Trophoblast cell (in vitro differentiated cells and primary cell): ENCODE measurements at regions not wholly inside any gene's neighbourhood (a gene's known extent, or its start where the extent isn't known, plus 50 kb on each side); places are given as distances from the start of the nearest gene placed in this dataset.

Experiments
- DNase-seq, 2 donors: peaks; one replicate each; pipeline ENCODE4 v3.0.0-alpha.2; 2016
- H2AFZ ChIP-seq: 2 replicates; pipeline ENCODE4 v1.6.1; 2013; ENCODE audit warnings: low read length, moderate library complexity, mild to moderate bottlenecking; ENCODE audit not compliant: insufficient read depth, poor library complexity
- H2AK5ac ChIP-seq: 2 replicates; pipeline ENCODE4 v1.6.1; 2013; ENCODE audit warnings: mild to moderate bottlenecking, low read length
- H2BK120ac ChIP-seq: 2 replicates; pipeline ENCODE4 v1.6.1; 2013; ENCODE audit warnings: low read length, mild to moderate bottlenecking, moderate library complexity; ENCODE audit not compliant: insufficient read depth, poor library complexity
- H2BK12ac ChIP-seq: 2 replicates; pipeline ENCODE4 v1.6.1; 2013; ENCODE audit warnings: mild to moderate bottlenecking, low read length, moderate library complexity
- H2BK5ac ChIP-seq: 2 replicates; pipeline ENCODE4 v1.6.1; 2013; ENCODE audit warnings: low read length, low read depth, moderate library complexity, mild to moderate bottlenecking; ENCODE audit not compliant: poor library complexity
- H3K14ac ChIP-seq: 2 replicates; pipeline ENCODE4 v1.6.1; 2013; ENCODE audit warnings: mild to moderate bottlenecking, low read length
- H3K18ac ChIP-seq: 2 replicates; pipeline ENCODE4 v1.6.1; 2013; ENCODE audit warnings: mild to moderate bottlenecking, low read length
- H3K23ac ChIP-seq: 2 replicates; pipeline ENCODE4 v1.6.1; 2013; ENCODE audit warnings: low read length
- H3K27ac ChIP-seq: 2 replicates; pipeline ENCODE4 v1.5.1; 2013; ENCODE audit warnings: low read depth, mild to moderate bottlenecking, inconsistent platforms, low read length, moderate library complexity
- H3K27me3 ChIP-seq: 2 replicates; pipeline ENCODE4 v1.6.1; 2013; ENCODE audit warnings: inconsistent platforms, mild to moderate bottlenecking, low read length, moderate library complexity; ENCODE audit not compliant: insufficient read depth
- H3K36me3 ChIP-seq, 2 experiments: 1 replicate in 1 of 2; 2 replicates in 1 of 2; pipeline ENCODE4 v1.6.1; 2013; ENCODE audit warnings: low read length in 2 of 2, mild to moderate bottlenecking in 2 of 2, moderate library complexity in 1 of 2; ENCODE audit not compliant: insufficient read depth in 2 of 2, control insufficient read depth in 1 of 2
- H3K4ac ChIP-seq: 2 replicates; pipeline ENCODE4 v1.6.1; 2013; ENCODE audit warnings: low read depth, mild to moderate bottlenecking, low read length, moderate library complexity
- H3K4me1 ChIP-seq, 2 experiments: 1 replicate in 1 of 2; 2 replicates in 1 of 2; pipeline ENCODE4 v1.6.1; 2013; ENCODE audit warnings: low read length in 2 of 2, mild to moderate bottlenecking in 2 of 2, moderate library complexity in 1 of 2; ENCODE audit not compliant: insufficient read depth in 2 of 2, control insufficient read depth in 1 of 2
- H3K4me2 ChIP-seq: 2 replicates; pipeline ENCODE4 v1.6.1; 2013; ENCODE audit warnings: inconsistent platforms, mild to moderate bottlenecking, low read length, moderate library complexity
- H3K4me3 ChIP-seq: 2 replicates; pipeline ENCODE4 v1.5.1; 2013; ENCODE audit warnings: mild to moderate bottlenecking, low read depth, low read length, inconsistent platforms
- H3K79me1 ChIP-seq: one replicate; pipeline ENCODE4 v1.6.1; 2013; ENCODE audit warnings: low read length
- H3K79me2 ChIP-seq: 2 replicates; pipeline ENCODE4 v1.6.1; 2013; ENCODE audit warnings: low read length, mild to moderate bottlenecking; ENCODE audit not compliant: control insufficient read depth, insufficient read depth, poor library complexity
- H3K9ac ChIP-seq: 2 replicates; pipeline ENCODE4 v1.6.1; 2013; ENCODE audit warnings: mild to moderate bottlenecking, low read length
- H3K9me3 ChIP-seq: 2 replicates; pipeline ENCODE4 v1.6.1; 2013; ENCODE audit warnings: low read depth, mild to moderate bottlenecking, control low read depth, inconsistent platforms, low read length; ENCODE audit not compliant: insufficient read depth
- H4K12ac ChIP-seq: 2 replicates; pipeline ENCODE4 v1.6.1; 2013; ENCODE audit warnings: low read depth, mild to moderate bottlenecking, low read length, moderate library complexity
- H4K8ac ChIP-seq: 2 replicates; pipeline ENCODE4 v1.6.1; 2013; ENCODE audit warnings: low read depth, mild to moderate bottlenecking, low read length, moderate library complexity
- H4K91ac ChIP-seq: one replicate; pipeline ENCODE4 v1.6.1; 2013; ENCODE audit warnings: low read depth, mild to moderate bottlenecking, low read length, moderate library complexity
- WGBS: extraction: QIAGEN DNeasy Blood & Tissue Kit; methylation state at CpG from one replicate; pipeline ENCODE4 v1.1.7; 2013; ENCODE audit warnings: missing lambda C conversion rate; ENCODE audit not compliant: insufficient read length, insufficient coverage; ENCODE audit errors: extremely low coverage; 5-methylcytosine and 5-hydroxymethylcytosine counted together

- Histone ChIP-seq H3K36me3 (no peaks in the 10 kb centered on the region), H3K9me3 (peaks cover 2% of the 10 kb centered on the region), H2BK120ac (no peak overlapping the region), H4K8ac (no peak overlapping the region), H3K23ac (no peak overlapping the region), H3K4me2 (no peak overlapping the region), H3K18ac (no peak overlapping the region), H3K4me3 (no peak overlapping the region), H4K12ac (no peak overlapping the region), H3K27me3 (no peaks in the 10 kb centered on the region), H2BK5ac (no peak overlapping the region), H3K4me1 (no peaks in the 10 kb centered on the region), H2BK12ac (no peak overlapping the region), H3K27ac (no peak overlapping the region), H2AFZ (no peak overlapping the region), H2AK5ac (no peak overlapping the region), H3K4ac (no peak overlapping the region), H3K79me1 (no peaks in the 10 kb centered on the region), H3K9ac (no peak overlapping the region), H3K14ac (no peak overlapping the region), H4K91ac (no peak overlapping the region), H3K79me2 (no peaks in the 10 kb centered on the region)
- DNase-seq = no peak
- no CpG with 5 or more reads among the region's 3 CpGs for WGBS
These were observed 216.1 kb upstream of the RASA1 start for GRCh38 chr5:87051502-87052113.

DNA sequence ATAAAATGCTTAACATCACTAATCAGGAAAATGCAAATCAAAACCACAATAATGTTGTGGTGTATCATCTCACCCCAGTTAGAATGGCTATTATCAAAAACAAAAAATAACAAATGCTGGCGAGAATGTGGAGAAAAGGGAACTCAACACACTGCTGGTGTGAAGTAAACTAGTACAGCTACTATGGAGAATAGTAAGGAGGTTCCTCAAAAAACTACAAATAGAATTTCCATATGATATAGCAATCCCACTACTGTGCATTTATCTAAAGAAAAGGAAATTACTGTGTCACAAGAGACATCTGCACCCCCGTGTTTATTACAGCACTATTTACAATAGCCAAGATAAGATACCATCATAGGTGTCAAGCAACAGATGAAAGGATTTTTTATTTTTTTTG is 214.5 kb upstream of the RASA1 start:
- H3K27me3 ChIP-seq = no peaks in the 10 kb centered on the region
- no peak overlapping the region for H3K4me3 ChIP-seq
- no CpG with 5 or more reads among the region's 2 CpGs for WGBS

DNA sequence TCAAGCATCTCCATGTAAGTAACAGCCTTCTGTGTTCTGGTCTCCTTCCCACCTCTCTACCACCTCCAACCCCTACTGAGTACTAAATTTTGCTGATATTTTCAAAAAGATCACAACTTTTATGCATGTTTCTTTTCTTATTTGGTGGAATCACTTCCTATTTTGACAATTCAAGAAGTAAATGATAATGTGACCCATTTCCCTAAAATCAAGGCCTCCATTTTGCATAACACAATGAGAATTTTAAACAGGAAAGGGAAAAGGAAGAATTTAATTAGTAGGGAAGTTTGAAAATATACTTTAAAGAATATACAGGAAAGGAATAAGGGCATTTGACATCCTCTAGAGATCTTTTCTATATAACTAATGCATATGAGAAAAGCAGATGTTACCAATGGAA is 212.9 kb upstream of the RASA1 start:
- Histone ChIP-seq H3K4ac (no peak overlapping the region), H2AK5ac (no peak overlapping the region), H4K8ac (no peak overlapping the region)

More for the DNA sequence above, 214.5 kb upstream of the RASA1 start:
- DNase-seq = no peak
- H3K18ac ChIP-seq = no peak overlapping the region
- H2BK12ac ChIP-seq = no peak overlapping the region
- H2BK120ac ChIP-seq = no peak overlapping the region
- no peak overlapping the region for H2AFZ ChIP-seq
- peaks cover 1% of the 10 kb centered on the region for H3K9me3 ChIP-seq
- H4K91ac ChIP-seq = no peak overlapping the region
- no peak overlapping the region for H2AK5ac ChIP-seq
- H4K12ac ChIP-seq = no peak overlapping the region
- no peak overlapping the region for H3K23ac ChIP-seq
- no peak overlapping the region for H3K14ac ChIP-seq
- H3K79me1 ChIP-seq = no peaks in the 10 kb centered on the region
- no peak overlapping the region for H3K4me2 ChIP-seq
- no peak overlapping the region for H3K9ac ChIP-seq
- H4K8ac ChIP-seq = no peak overlapping the region
- no peak overlapping the region for H3K27ac ChIP-seq
- H3K79me2 ChIP-seq = no peaks in the 10 kb centered on the region
- H2BK5ac ChIP-seq = no peak overlapping the region
- no peak overlapping the region for H3K4ac ChIP-seq
- no peaks in the 10 kb centered on the region for H3K36me3 ChIP-seq
- no peaks in the 10 kb centered on the region for H3K4me1 ChIP-seq

GRCh38 chr5:87061046-87061445 is 206.6 kb upstream of the RASA1 start:
- Histone ChIP-seq H2BK120ac (no peak overlapping the region), H2BK12ac (no peak overlapping the region), H3K4me2 (no peak overlapping the region), H3K23ac (no peak overlapping the region), H3K14ac (no peak overlapping the region), H3K4me1 (no peaks in the 10 kb centered on the region), H3K9ac (no peak overlapping the region), H3K27ac (no peak overlapping the region), H3K27me3 (no peaks in the 10 kb centered on the region), H3K36me3 (no peaks in the 10 kb centered on the region), H2BK5ac (no peak overlapping the region), H3K79me2 (no peaks in the 10 kb centered on the region), H4K8ac (no peak overlapping the region), H2AFZ (no peak overlapping the region), H3K79me1 (no peaks in the 10 kb centered on the region), H2AK5ac (no peak overlapping the region), H4K12ac (no peak overlapping the region), H3K9me3 (no peaks in the 10 kb centered on the region), H3K18ac (no peak overlapping the region), H4K91ac (no peak overlapping the region), H3K4me3 (no peak overlapping the region), H3K4ac (no peak overlapping the region)
- no peak for DNase-seq
- no CpG with 5 or more reads among the region's 1 CpG for WGBS

More for the DNA sequence above, 212.9 kb upstream of the RASA1 start:
- no peak overlapping the region for H3K18ac ChIP-seq
- no peaks in the 10 kb centered on the region for H3K79me1 ChIP-seq
- no peak for DNase-seq
- no peak overlapping the region for H2BK120ac ChIP-seq
- H3K23ac ChIP-seq = no peak overlapping the region
- H3K4me2 ChIP-seq = no peak overlapping the region
- H2AFZ ChIP-seq = no peak overlapping the region
- no peak overlapping the region for H2BK5ac ChIP-seq
- no peaks in the 10 kb centered on the region for H3K79me2 ChIP-seq
- H3K9ac ChIP-seq = no peak overlapping the region
- H3K14ac ChIP-seq = no peak overlapping the region
- no peaks in the 10 kb centered on the region for H3K27me3 ChIP-seq
- no peaks in the 10 kb centered on the region for H3K9me3 ChIP-seq
- no peak overlapping the region for H3K4me3 ChIP-seq
- H4K91ac ChIP-seq = no peak overlapping the region
- no peak overlapping the region for H3K27ac ChIP-seq
- no peak overlapping the region for H2BK12ac ChIP-seq
- H3K36me3 ChIP-seq = no peaks in the 10 kb centered on the region
- H4K12ac ChIP-seq = no peak overlapping the region
- H3K4me1 ChIP-seq = no peaks in the 10 kb centered on the region
